SK-N-SH (cell line): ENCODE measurements at regions not wholly inside any gene's neighbourhood (a gene's known extent, or its start where the extent isn't known, plus 50 kb on each side); places are given as distances from the start of the nearest gene placed in this dataset.

ENCODE experiments used
- CTCF ChIP-seq: fragments of 200-600 bp; sonication (generic); IDR thresholded peaks from 2 replicates; pipeline ENCODE4 v1.6.1; 2017; ENCODE audit warnings: antibody characterized with exemption, mild to moderate bottlenecking, moderate library complexity
- ELF1 ChIP-seq: IDR thresholded peaks from 2 replicates; pipeline ENCODE4 v1.4.0; 2012
- FOXM1 ChIP-seq: IDR thresholded peaks from 2 replicates; pipeline ENCODE4 v1.4.0; 2012; ENCODE audit warnings: low read depth, mild to moderate bottlenecking
- JUND ChIP-seq: IDR thresholded peaks from 2 replicates; pipeline ENCODE4 v1.4.0; 2012
- POLR2AphosphoS5 ChIP-seq: IDR thresholded peaks from 2 replicates; pipeline ENCODE4 v1.6.1; 2012; ENCODE audit warnings: low read depth, low read length
- REST ChIP-seq: IDR thresholded peaks from 2 replicates; pipeline ENCODE4 v1.6.1; 2012; ENCODE audit warnings: mild to moderate bottlenecking, low read depth, low read length, moderate library complexity
- RFX5 ChIP-seq: IDR thresholded peaks from 2 replicates; pipeline ENCODE4 v1.6.1; 2012; ENCODE audit warnings: mild to moderate bottlenecking, improper control_type of control experiment, low read length
- SIN3A ChIP-seq: IDR thresholded peaks from 2 replicates; pipeline ENCODE4 v1.6.1; 2012; ENCODE audit warnings: low read depth, mild to moderate bottlenecking, low read length, moderate library complexity, borderline replicate concordance
- TAF1 ChIP-seq: IDR thresholded peaks from 2 replicates; pipeline ENCODE4 v1.6.1; 2012; ENCODE audit warnings: low read depth, mild to moderate bottlenecking, low read length, moderate library complexity, borderline replicate concordance
- TF ChIP-seq, protein P1 (sequence below): IDR thresholded peaks from 2 replicates; pipeline ENCODE4 v1.4.0; 2012; ENCODE audit warnings: low read depth, borderline replicate concordance

- no peak for TF ChIP-seq RFX5
- no peak for TF ChIP-seq FOXM1
- TF ChIP-seq CTCF = no peak
- no peak for TF ChIP-seq POLR2AphosphoS5
- no peak for TF ChIP-seq JUND
- TF ChIP-seq, protein P1, sequence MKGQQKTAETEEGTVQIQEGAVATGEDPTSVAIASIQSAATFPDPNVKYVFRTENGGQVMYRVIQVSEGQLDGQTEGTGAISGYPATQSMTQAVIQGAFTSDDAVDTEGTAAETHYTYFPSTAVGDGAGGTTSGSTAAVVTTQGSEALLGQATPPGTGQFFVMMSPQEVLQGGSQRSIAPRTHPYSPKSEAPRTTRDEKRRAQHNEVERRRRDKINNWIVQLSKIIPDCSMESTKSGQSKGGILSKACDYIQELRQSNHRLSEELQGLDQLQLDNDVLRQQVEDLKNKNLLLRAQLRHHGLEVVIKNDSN = no peak
- no peak for TF ChIP-seq ELF1
- TF ChIP-seq REST = no peak
- TF ChIP-seq TAF1 = no peak
- no peak for TF ChIP-seq SIN3A
Observed at GRCh38 chr6:76772951-76773350, 690.3 kb downstream of the HTR1B start.
